ENCODE measurements at regions not wholly inside any gene's neighbourhood (a gene's known extent, or its start where the extent isn't known, plus 50 kb on each side); places are given as distances from the start of the nearest gene placed in this dataset.
"Not testable (repeated sequence)": the region's sequence is repeated elsewhere in the genome, so short reads cannot be mapped to it uniquely, and the experiment has no call there.

- TF ChIP-seq CTCF, POLR2A (IDR thresholded peaks at IDR 0.05): not testable (repeated sequence)
Observed at GRCh38 chr7:35887430-35887829, 86.6 kb downstream of the SEPTIN7 start.

Data from adrenal gland (tissue), 5 donors.